ENCODE measurements at regions not wholly inside any gene's neighbourhood (a gene's known extent, or its start where the extent isn't known, plus 50 kb on each side); places are given as distances from the start of the nearest gene placed in this dataset.

- TF ChIP-seq GABPA (IDR thresholded peaks at IDR 0.05; ENCODE audit: low read depth) (no peak), CTCF (IDR thresholded peaks at IDR 0.05) (no peak), EP300 (IDR thresholded peaks at IDR 0.05; ENCODE audit: borderline replicate concordance in 1 of 2, low read depth in 1 of 2, low read length in 1 of 2) (no peak), CHD2 (IDR thresholded peaks at IDR 0.05; ENCODE audit: low read length, partially characterized antibody) (no peak), USF2 (IDR thresholded peaks at IDR 0.05; ENCODE audit: borderline replicate concordance, low read depth, low read length) (no peak), TAF1 (IDR thresholded peaks at IDR 0.05; ENCODE audit: borderline replicate concordance, low read depth, low read length) (no peak)
Measured at GRCh38 chr6:112433457-112433856, 86.3 kb downstream of the RFPL4B start.

Data from SK-N-SH (cell line).